ENCODE measurements at regions not wholly inside any gene's neighbourhood (a gene's known extent, or its start where the extent isn't known, plus 50 kb on each side); places are given as distances from the start of the nearest gene placed in this dataset.

- POLR2A ChIA-PET = interaction anchor here (0.6 kb wide), 1 partner anchor 50 kb away, joined by 3 read pairs; no protein-coding TSS in a partner anchor
- FAIRE-seq (no peak), DNase-seq (ENCODE audit: low read depth, low spot score) (no peak), ATAC-seq (no peak)
- no peak overlapping the region for H3K9ac ChIP-seq (ENCODE audit: control insufficient read depth, insufficient read depth, low read length)
- no TSS peak for BruUV-seq (replicated peaks)
- no peaks in the 10 kb centered on the region for H3K9me3 ChIP-seq (replicated peaks; ENCODE audit: control insufficient read depth, insufficient read depth, low read length)
- RAD21 ChIA-PET (ENCODE audit: unreplicated experiment) = no interaction called here
- H4K20me1 ChIP-seq (ENCODE audit: control insufficient read depth, insufficient read depth) = no peaks in the 10 kb centered on the region
- in situ Hi-C loops (cut with MboI) = no loop called here
- intact Hi-C loops (cut with micrococcal nuclease; ENCODE audit: unreplicated experiment) = no loop called here
- 37% methylated on average over 2 of the region's 2 CpGs for WGBS (ENCODE audit: insufficient coverage, insufficient replicate concordance, low lambda C conversion rate, missing lambda C conversion rate)
- CTCF ChIA-PET = interaction anchor here (0.6 kb wide), 1 partner anchor 87 kb away, joined by 4 read pairs; no protein-coding TSS in a partner anchor
- H3K27ac ChIP-seq (ENCODE audit: control insufficient read depth, insufficient read depth) = no peak overlapping the region
- TF ChIP-seq SP1 (IDR thresholded peaks at IDR 0.05; ENCODE audit: low read depth, low read length) = no peak
- TF ChIP-seq EED (IDR thresholded peaks at IDR 0.05; ENCODE audit: low read depth) = no peak
- TF ChIP-seq NBN (IDR thresholded peaks at IDR 0.05) = no peak
- TF ChIP-seq, protein P1, sequence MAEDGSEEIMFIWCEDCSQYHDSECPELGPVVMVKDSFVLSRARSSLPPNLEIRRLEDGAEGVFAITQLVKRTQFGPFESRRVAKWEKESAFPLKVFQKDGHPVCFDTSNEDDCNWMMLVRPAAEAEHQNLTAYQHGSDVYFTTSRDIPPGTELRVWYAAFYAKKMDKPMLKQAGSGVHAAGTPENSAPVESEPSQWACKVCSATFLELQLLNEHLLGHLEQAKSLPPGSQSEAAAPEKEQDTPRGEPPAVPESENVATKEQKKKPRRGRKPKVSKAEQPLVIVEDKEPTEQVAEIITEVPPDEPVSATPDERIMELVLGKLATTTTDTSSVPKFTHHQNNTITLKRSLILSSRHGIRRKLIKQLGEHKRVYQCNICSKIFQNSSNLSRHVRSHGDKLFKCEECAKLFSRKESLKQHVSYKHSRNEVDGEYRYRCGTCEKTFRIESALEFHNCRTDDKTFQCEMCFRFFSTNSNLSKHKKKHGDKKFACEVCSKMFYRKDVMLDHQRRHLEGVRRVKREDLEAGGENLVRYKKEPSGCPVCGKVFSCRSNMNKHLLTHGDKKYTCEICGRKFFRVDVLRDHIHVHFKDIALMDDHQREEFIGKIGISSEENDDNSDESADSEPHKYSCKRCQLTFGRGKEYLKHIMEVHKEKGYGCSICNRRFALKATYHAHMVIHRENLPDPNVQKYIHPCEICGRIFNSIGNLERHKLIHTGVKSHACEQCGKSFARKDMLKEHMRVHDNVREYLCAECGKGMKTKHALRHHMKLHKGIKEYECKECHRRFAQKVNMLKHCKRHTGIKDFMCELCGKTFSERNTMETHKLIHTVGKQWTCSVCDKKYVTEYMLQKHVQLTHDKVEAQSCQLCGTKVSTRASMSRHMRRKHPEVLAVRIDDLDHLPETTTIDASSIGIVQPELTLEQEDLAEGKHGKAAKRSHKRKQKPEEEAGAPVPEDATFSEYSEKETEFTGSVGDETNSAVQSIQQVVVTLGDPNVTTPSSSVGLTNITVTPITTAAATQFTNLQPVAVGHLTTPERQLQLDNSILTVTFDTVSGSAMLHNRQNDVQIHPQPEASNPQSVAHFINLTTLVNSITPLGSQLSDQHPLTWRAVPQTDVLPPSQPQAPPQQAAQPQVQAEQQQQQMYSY (CRISPR knock-in tag; IDR thresholded peaks at IDR 0.05) = no peak
- TF ChIP-seq BMI1 (IDR thresholded peaks at IDR 0.05; ENCODE audit: borderline replicate concordance) = no peak
- TF ChIP-seq SRF (IDR thresholded peaks at IDR 0.05; ENCODE audit: low read depth in 2 of 2, low read length in 2 of 2) = no peak
- no peak for TF ChIP-seq POU2F2 (IDR thresholded peaks at IDR 0.05; ENCODE audit: borderline replicate concordance, low read depth, low read length)
- no peak for TF ChIP-seq HDAC6 (IDR thresholded peaks at IDR 0.05; ENCODE audit: unreplicated experiment)
- TF ChIP-seq CHD4 (IDR thresholded peaks at IDR 0.05) = no peak
- no peak overlapping the region for H3K4me2 ChIP-seq (ENCODE audit: control insufficient read depth, insufficient read depth)
- H3K27me3 ChIP-seq (replicated peaks in 1 of 2; ENCODE audit: control insufficient read depth in 2 of 2, insufficient read depth in 2 of 2, low read length in 1 of 2) = no peaks in the 10 kb centered on the region; a peak in 1 of 4 replicates
- no peak overlapping the region for H2AFZ ChIP-seq (ENCODE audit: control insufficient read depth, low read depth, low read length)
- H3K79me2 ChIP-seq (ENCODE audit: control insufficient read depth, insufficient read depth, low read length) = no peaks in the 10 kb centered on the region
- SMC1A ChIA-PET (ENCODE audit: uncharacterized antibody, unreplicated experiment) = interaction anchor here (0.6 kb wide), 1 partner anchor 60 kb away, joined by 3 read pairs; no protein-coding TSS in a partner anchor
- no peak overlapping the region for H3K4me3 ChIP-seq
- no peaks in the 10 kb centered on the region for H3K4me1 ChIP-seq (ENCODE audit: control insufficient read depth, insufficient read depth, low read length)
- no peaks in the 10 kb centered on the region for H3K36me3 ChIP-seq (ENCODE audit: control insufficient read depth in 2 of 2, insufficient read depth in 2 of 2, low read length in 1 of 2)
Measured at GRCh38 chr20:6533351-6533750, 234.1 kb upstream of the BMP2 start.

Measured in GM12878 (cell line).